ENCODE measurements at regions not wholly inside any gene's neighbourhood (a gene's known extent, or its start where the extent isn't known, plus 50 kb on each side); places are given as distances from the start of the nearest gene placed in this dataset.

- dilution Hi-C loops (cut with MboI; ENCODE audit: extremely low pct_ligation_motif_present, low sequenced_read_pairs) (no loop called here), intact Hi-C loops (cut with micrococcal nuclease) (no loop called here)
- ChIA-PET CTCF (no interaction called here), POLR2A (no interaction called here)
- no peaks in the 10 kb centered on the region for H3K9me1 ChIP-seq (replicated peaks; ENCODE audit: control insufficient read depth, extremely low read depth, insufficient read depth, low read length)
- no peak overlapping the region for H2AFZ ChIP-seq (ENCODE audit: low read depth, low read length)
- no TSS peak for BruUV-seq (replicated peaks)
- H3K4me3 ChIP-seq (replicated peaks in 1 of 3; ENCODE audit: insufficient read depth in 1 of 3, low read depth in 1 of 3, low read length in 3 of 3) = no peak overlapping the region
- H3K36me3 ChIP-seq (ENCODE audit: control insufficient read depth in 2 of 2, extremely low read depth in 1 of 2, insufficient read depth in 2 of 2, low read length in 2 of 2) = no peaks in the 10 kb centered on the region
- no peaks in the 10 kb centered on the region for H3K9me3 ChIP-seq (replicated peaks; ENCODE audit: control insufficient read depth, insufficient read depth, low read length)
- H3K27ac ChIP-seq (ENCODE audit: insufficient read depth, low read depth, low read length) = no peak overlapping the region
- H3K27me3 ChIP-seq (ENCODE audit: control insufficient read depth in 2 of 2, insufficient read depth in 2 of 2, low read length in 2 of 2) = no peaks in the 10 kb centered on the region
- H3K4me1 ChIP-seq (ENCODE audit: control insufficient read depth, extremely low read depth, insufficient read depth, low read length) = no peaks in the 10 kb centered on the region
- H4K20me1 ChIP-seq (replicated peaks; ENCODE audit: control insufficient read depth, extremely low read depth, insufficient read depth, low read length) = no peaks in the 10 kb centered on the region
- DNase-seq (ENCODE audit: low read depth, low spot score) = no peak
- no peak for FAIRE-seq
- TF ChIP-seq POLR2A (IDR thresholded peaks at IDR 0.05; ENCODE audit: low read depth, low read length) (no peak), EZH2 (IDR thresholded peaks at IDR 0.05; ENCODE audit: borderline replicate concordance, low read depth, low read length, severe bottlenecking) (no peak), FOS (IDR thresholded peaks at IDR 0.05; ENCODE audit: borderline replicate concordance, insufficient read depth, low read length) (no peak), MYC (IDR thresholded peaks at IDR 0.05; ENCODE audit: low read depth, low read length) (no peak), CTCF (IDR thresholded peaks at IDR 0.05; ENCODE audit: extremely low read depth in 1 of 2, insufficient read depth in 1 of 2, low read depth in 1 of 2, low read length in 2 of 2) (no peak), GATA2 (IDR thresholded peaks at IDR 0.05; ENCODE audit: insufficient read depth, insufficient read length, low read depth, low read length) (no peak), POLR2AphosphoS5 (IDR thresholded peaks at IDR 0.05; ENCODE audit: insufficient read depth, low read depth, low read length) (no peak), MAX (IDR thresholded peaks at IDR 0.05; ENCODE audit: insufficient read depth, insufficient read length) (no peak), JUN (IDR thresholded peaks at IDR 0.05; ENCODE audit: borderline replicate concordance, insufficient read depth, insufficient read length, low read depth) (no peak)
- no peaks in the 10 kb centered on the region for H3K79me2 ChIP-seq (ENCODE audit: control insufficient read depth, insufficient read depth, low read length)
- no peak overlapping the region for H3K4me2 ChIP-seq (ENCODE audit: insufficient read depth, low read length)
- H3K9ac ChIP-seq (replicated peaks; ENCODE audit: extremely low read depth, insufficient read depth, low read length) = no peak overlapping the region
These were observed 1524.3 kb upstream of the B3GALT2 start for GRCh38 chr1:194710671-194711070.
